Hematopoietic multipotent progenitor cell treated with erythropoietin and hydrocortisone succinate and interleukin-3 and kit ligand, for 4 days (in vitro differentiated cells): ENCODE measurements at regions not wholly inside any gene's neighbourhood (a gene's known extent, or its start where the extent isn't known, plus 50 kb on each side); places are given as distances from the start of the nearest gene placed in this dataset.

Experiments
- DNase-seq: peaks from one replicate; pipeline ENCODE4 v3.0.0-alpha.2; 2015

- DNase-seq: no peak
Observed at GRCh38 chr7:31456646-31457368, 57.1 kb upstream of the ITPRID1 start.

- no peak for DNase-seq
Observed at GRCh38 chr7:31457551-31457950, 56.3 kb upstream of the ITPRID1 start.

DNA sequence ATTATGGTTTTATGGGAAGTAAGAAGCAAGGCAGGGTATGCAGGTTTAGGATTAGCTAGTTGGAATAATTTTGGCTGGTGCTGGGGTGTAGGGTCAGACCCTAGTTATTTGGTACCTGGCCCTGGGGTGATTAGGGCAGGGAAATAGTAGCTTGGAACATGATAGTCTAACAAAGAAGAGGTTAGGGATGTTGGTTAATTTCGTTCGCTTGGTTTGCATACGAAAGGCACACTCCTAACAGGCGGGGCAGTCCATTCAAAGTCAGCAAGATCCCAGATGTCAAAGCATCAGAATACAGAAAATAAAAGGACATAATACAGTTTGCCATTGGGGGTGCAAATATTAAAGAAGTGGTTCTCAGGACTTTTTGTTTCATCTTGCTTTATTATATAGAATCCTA is 55.7 kb upstream of the ITPRID1 start:
- DNase-seq: no peak

- DNase-seq: no peak
Observed at GRCh38 chr7:31462636-31463035, 51.3 kb upstream of the ITPRID1 start.
